UCSD-AML1 (cell line): ENCODE measurements at regions not wholly inside any gene's neighbourhood (a gene's known extent, or its start where the extent isn't known, plus 50 kb on each side); places are given as distances from the start of the nearest gene placed in this dataset.
"Not testable (repeated sequence)": the region's sequence is repeated elsewhere in the genome, so short reads cannot be mapped to it uniquely, and the experiment has no call there.

Experiments used
- DNase-seq: peaks from one replicate; lab custom pipeline; 2025; ENCODE audit not compliant: unreplicated experiment; lab: John Stamatoyannopoulos, UW

GRCh38 chr5:28896949-28897348 lies 1858.6 kb upstream of the CDH9 start:
- no peak for DNase-seq

DNA sequence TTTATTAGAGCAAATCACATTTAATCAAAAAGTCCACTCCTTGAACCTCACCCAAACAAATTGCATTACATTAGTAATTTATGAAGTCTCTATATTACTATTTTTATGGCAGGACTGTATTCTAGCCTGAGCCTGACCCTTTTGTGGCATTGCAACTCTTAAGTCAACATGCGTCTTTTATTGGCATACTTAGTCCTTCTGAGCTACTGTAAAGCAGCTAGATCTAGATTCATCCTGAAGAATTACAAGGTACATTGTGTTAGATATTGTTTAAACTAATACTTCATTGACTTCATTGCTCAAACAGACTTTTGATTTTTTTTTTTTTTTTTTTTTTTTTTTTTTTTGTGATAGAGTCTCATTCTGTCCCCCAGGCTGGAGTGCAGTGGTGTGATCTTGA lies 1842.5 kb upstream of the CDH9 start:
- DNase-seq: no peak

- no peak for DNase-seq
Measured at GRCh38 chr5:28877050-28877449, 1838.7 kb upstream of the CDH9 start.

GRCh38 chr5:28864006-28864405 lies 1825.6 kb upstream of the CDH9 start:
- no peak for DNase-seq

- DNase-seq: no peak
Measured at GRCh38 chr5:28862860-28863196, 1824.4 kb upstream of the CDH9 start.

- DNase-seq: no peak
Measured at GRCh38 chr5:28862137-28862859, 1823.9 kb upstream of the CDH9 start.

DNA sequence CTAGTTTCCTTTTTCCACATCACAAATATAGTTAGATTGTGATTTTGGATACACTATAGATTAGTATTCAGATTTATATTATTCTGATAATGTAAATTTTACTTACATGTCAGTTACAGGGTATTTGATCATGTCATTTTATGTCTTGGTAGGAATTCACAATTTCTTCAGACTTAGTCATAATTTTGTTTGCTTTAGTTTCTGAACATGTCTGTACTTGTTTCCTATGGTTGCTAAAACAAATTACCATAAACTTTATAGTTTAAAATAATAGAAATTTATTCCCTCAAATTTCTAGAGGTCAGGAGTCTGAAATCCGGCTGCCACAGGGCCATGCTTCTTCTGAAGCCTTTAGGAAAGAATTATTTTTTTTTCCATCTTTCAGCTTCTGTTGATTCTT lies 1817.2 kb upstream of the CDH9 start:
- no peak for DNase-seq

- DNase-seq: no peak
Measured at GRCh38 chr5:28850320-28850921, 1812.0 kb upstream of the CDH9 start.

- DNase-seq: no peak
Measured at GRCh38 chr5:28831042-28831441, 1792.7 kb upstream of the CDH9 start.

- no peak for DNase-seq
Measured at GRCh38 chr5:28823231-28823630, 1784.8 kb upstream of the CDH9 start.

- peak; percentile 4 for DNase-seq
Measured at GRCh38 chr5:28822071-28822470, 1783.7 kb upstream of the CDH9 start.

GRCh38 chr5:28810751-28811136 lies 1772.4 kb upstream of the CDH9 start:
- DNase-seq: no peak

- peak; percentile 4 for DNase-seq
Measured at GRCh38 chr5:28809811-28810750, 1771.7 kb upstream of the CDH9 start.

DNA sequence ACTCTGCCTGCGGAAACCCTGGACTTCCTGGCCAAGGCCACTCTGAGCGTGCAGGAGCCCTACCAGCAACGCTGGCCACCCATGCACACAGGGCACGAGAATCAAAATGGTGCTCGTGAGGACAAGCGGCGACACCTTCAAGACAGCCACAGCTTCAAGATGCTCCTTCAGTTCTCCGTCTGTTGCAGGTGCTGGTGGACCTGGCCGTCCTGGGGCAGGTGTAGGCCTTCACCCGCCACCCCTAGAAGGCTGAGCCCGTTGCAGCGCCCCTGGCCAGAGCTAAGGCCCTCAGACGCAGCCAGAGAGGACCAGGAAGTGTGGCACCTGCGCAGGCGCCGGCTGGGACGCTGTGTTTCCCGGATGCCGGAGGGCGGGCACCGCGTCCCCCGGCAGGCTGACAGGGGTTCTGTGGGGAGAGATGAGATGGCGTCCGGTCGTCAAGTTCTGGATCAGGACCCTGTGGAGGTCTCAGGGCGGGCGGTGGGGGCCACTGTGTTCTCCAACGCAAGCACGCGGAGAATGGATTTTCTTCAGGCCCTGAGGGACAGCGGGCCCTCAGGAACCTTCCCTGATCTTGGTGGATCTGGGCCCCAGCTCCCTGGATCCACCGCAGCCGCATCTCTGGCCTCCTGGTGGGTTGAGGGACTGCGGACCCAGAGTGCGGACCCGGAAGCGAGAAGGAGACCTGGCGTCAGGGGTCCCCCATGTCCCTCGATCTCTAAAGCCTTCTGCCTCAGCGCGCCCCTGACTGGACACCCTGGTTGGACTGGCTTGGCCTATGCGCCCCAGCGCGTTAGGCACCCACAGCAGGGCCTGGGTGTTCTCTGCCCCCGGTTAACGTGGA lies 1770.8 kb upstream of the CDH9 start:
- peak; percentile 2 for DNase-seq

GRCh38 chr5:28807195-28807729 lies 1768.9 kb upstream of the CDH9 start:
- no peak for DNase-seq

DNA sequence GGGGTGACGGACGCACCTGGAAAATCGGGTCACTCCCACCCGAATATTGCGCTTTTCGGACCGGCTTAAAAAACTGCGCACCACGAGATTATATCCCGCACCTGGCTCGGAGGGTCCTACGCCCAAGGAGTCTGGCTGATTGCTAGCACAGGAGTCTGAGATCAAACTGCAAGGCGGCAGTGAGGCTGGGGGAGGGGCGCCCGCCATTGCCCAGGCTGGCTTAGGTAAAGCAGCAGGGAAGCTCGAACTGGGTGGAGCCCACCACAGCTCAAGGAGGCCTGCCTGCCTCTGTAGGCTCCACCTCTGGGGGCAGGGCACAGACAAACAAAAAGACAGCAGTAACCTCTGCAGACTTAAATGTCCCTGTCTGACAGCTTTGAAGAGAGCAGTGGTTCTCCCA lies 1760.6 kb upstream of the CDH9 start:
- not testable (repeated sequence) for DNase-seq

DNA sequence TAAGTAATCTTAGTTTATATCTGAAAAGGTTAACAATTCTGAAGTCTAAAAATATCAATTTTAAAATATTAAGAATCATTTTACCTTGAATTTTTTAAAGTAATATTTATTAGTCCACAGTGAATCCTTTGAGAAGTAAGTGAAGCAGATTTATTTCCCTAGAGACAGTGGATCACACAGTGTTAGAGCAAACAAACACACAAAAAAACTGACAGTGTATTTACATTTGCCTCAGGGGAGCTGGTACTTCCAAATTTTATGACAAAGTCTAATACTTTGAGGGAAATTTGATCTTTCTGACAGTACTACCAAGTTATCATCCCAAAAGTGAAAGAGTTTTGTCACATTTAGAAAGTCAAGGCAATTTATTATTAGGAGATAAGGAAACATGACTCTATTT lies 1750.6 kb upstream of the CDH9 start:
- DNase-seq: no peak

DNA sequence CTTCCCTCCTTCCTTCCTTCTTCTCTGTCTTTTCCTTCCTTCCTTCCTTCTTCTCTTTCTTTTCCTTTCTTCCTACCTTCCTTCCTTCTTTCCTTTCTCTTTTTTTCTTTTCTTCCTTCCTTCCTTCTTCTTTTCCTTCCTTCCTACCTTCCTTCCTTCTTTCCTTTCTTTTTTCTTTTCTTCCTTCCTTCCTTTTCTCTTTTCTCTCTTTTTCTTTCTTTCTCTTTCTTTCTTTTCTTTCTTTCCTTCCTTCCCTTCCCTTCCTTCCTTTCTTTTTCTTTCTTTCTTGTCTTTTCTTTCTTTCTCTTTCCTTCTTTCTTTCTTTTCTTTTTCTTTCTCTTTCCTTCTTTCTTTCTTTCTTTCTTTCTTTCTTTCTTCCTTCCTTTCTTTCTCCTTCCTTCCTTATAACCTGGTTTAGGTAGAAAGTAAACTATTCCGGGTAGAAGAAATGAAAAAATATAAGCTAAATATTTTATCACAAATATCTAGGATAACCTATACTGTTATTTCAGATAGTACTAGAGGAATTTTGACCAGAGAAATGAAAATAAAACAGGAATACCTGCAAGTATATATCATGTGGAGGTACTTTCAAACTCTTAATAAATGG lies 1741.8 kb upstream of the CDH9 start:
- no peak for DNase-seq

GRCh38 chr5:28779161-28779754 lies 1740.9 kb upstream of the CDH9 start:
- DNase-seq: no peak

DNA sequence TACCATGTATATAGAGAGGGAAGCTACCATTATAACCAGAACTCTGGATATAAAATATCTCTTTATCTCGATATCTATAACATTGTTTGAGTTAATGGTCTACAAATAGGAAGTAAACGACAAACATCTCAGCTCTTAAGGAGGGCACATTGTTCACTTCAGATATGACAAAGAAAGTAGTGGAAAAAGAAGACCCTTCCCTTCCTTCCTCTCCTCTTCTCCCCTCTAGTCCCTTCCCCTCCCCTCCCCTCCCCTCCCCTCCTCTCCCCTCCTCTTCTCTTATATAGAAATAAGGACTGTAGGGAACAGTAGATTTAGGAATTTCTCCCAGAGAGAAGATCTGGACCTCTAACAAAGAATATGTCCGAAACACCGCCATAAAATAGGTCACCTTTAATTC lies 1731.9 kb upstream of the CDH9 start:
- DNase-seq: no peak
